ENCODE measurements at regions not wholly inside any gene's neighbourhood (a gene's known extent, or its start where the extent isn't known, plus 50 kb on each side); places are given as distances from the start of the nearest gene placed in this dataset.
A peak's percentile ranks its signal among the peaks of the same experiment; 100 is the strongest.

GRCh38 chr1:59058665-59059439, 238.0 kb upstream of the FGGY start:
- H3K27me3 ChIP-seq (ENCODE audit: control insufficient read depth, insufficient read depth, low read length) = no peaks in the 10 kb centered on the region
- H3K4me3 ChIP-seq (ENCODE audit: insufficient read depth, low read depth, low read length) = no peak overlapping the region
- DNase-seq = no peak
- no peaks in the 10 kb centered on the region for H3K36me3 ChIP-seq (replicated peaks; ENCODE audit: control insufficient read depth, insufficient read depth, low read length)

GRCh38 chr1:59061876-59062275, 235.0 kb upstream of the FGGY start:
- Histone ChIP-seq H3K27me3 (ENCODE audit: control insufficient read depth, insufficient read depth, low read length) (no peaks in the 10 kb centered on the region), H3K36me3 (replicated peaks; ENCODE audit: control insufficient read depth, insufficient read depth, low read length) (no peaks in the 10 kb centered on the region), H3K4me3 (ENCODE audit: insufficient read depth, low read depth, low read length) (no peak overlapping the region)
- no peak for DNase-seq

- Histone ChIP-seq H3K36me3 (replicated peaks; ENCODE audit: control insufficient read depth, insufficient read depth, low read length) (no peaks in the 10 kb centered on the region), H3K4me3 (ENCODE audit: insufficient read depth, low read depth, low read length) (no peak overlapping the region), H3K27me3 (ENCODE audit: control insufficient read depth, insufficient read depth, low read length) (no peaks in the 10 kb centered on the region)
- DNase-seq = no peak
Measured at GRCh38 chr1:59062743-59063142, 234.2 kb upstream of the FGGY start.

- Histone ChIP-seq H3K27me3 (ENCODE audit: control insufficient read depth, insufficient read depth, low read length) (no peaks in the 10 kb centered on the region), H3K36me3 (replicated peaks; ENCODE audit: control insufficient read depth, insufficient read depth, low read length) (no peaks in the 10 kb centered on the region), H3K4me3 (ENCODE audit: insufficient read depth, low read depth, low read length) (no peak overlapping the region)
- peak; percentile 35 for DNase-seq
Measured at GRCh38 chr1:59063501-59063900, 233.4 kb upstream of the FGGY start.

GRCh38 chr1:59064592-59064991, 232.3 kb upstream of the FGGY start:
- H3K36me3 ChIP-seq (replicated peaks; ENCODE audit: control insufficient read depth, insufficient read depth, low read length) = no peaks in the 10 kb centered on the region
- H3K4me3 ChIP-seq (ENCODE audit: insufficient read depth, low read depth, low read length) = no peak overlapping the region
- no peak for DNase-seq
- no peaks in the 10 kb centered on the region for H3K27me3 ChIP-seq (ENCODE audit: control insufficient read depth, insufficient read depth, low read length)

- Histone ChIP-seq H3K36me3 (replicated peaks; ENCODE audit: control insufficient read depth, insufficient read depth, low read length) (no peaks in the 10 kb centered on the region), H3K4me3 (ENCODE audit: insufficient read depth, low read depth, low read length) (no peak overlapping the region), H3K27me3 (ENCODE audit: control insufficient read depth, insufficient read depth, low read length) (no peaks in the 10 kb centered on the region)
- no peak for DNase-seq
Measured at GRCh38 chr1:59066236-59066635, 230.7 kb upstream of the FGGY start.

GRCh38 chr1:59070610-59071009, 226.3 kb upstream of the FGGY start:
- no peak overlapping the region for H3K4me3 ChIP-seq (ENCODE audit: insufficient read depth, low read depth, low read length)
- no peak for DNase-seq
- H3K36me3 ChIP-seq (replicated peaks; ENCODE audit: control insufficient read depth, insufficient read depth, low read length) = no peaks in the 10 kb centered on the region
- H3K27me3 ChIP-seq (ENCODE audit: control insufficient read depth, insufficient read depth, low read length) = no peaks in the 10 kb centered on the region

GRCh38 chr1:59071289-59071688, 225.6 kb upstream of the FGGY start:
- no peaks in the 10 kb centered on the region for H3K27me3 ChIP-seq (ENCODE audit: control insufficient read depth, insufficient read depth, low read length)
- H3K4me3 ChIP-seq (ENCODE audit: insufficient read depth, low read depth, low read length) = no peak overlapping the region
- no peak for DNase-seq
- no peaks in the 10 kb centered on the region for H3K36me3 ChIP-seq (replicated peaks; ENCODE audit: control insufficient read depth, insufficient read depth, low read length)

- H3K4me3 ChIP-seq (ENCODE audit: insufficient read depth, low read depth, low read length) = no peak overlapping the region
- no peaks in the 10 kb centered on the region for H3K36me3 ChIP-seq (replicated peaks; ENCODE audit: control insufficient read depth, insufficient read depth, low read length)
- no peak for DNase-seq
- H3K27me3 ChIP-seq (ENCODE audit: control insufficient read depth, insufficient read depth, low read length) = no peaks in the 10 kb centered on the region
Measured at GRCh38 chr1:59071876-59072582, 224.9 kb upstream of the FGGY start.

GRCh38 chr1:59072583-59072947, 224.3 kb upstream of the FGGY start:
- no peaks in the 10 kb centered on the region for H3K36me3 ChIP-seq (replicated peaks; ENCODE audit: control insufficient read depth, insufficient read depth, low read length)
- no peaks in the 10 kb centered on the region for H3K27me3 ChIP-seq (ENCODE audit: control insufficient read depth, insufficient read depth, low read length)
- DNase-seq = no peak
- H3K4me3 ChIP-seq (ENCODE audit: insufficient read depth, low read depth, low read length) = no peak overlapping the region

GRCh38 chr1:59074598-59074997, 222.3 kb upstream of the FGGY start:
- no peaks in the 10 kb centered on the region for H3K27me3 ChIP-seq (ENCODE audit: control insufficient read depth, insufficient read depth, low read length)
- H3K4me3 ChIP-seq (ENCODE audit: insufficient read depth, low read depth, low read length) = no peak overlapping the region
- no peaks in the 10 kb centered on the region for H3K36me3 ChIP-seq (replicated peaks; ENCODE audit: control insufficient read depth, insufficient read depth, low read length)
- DNase-seq = no peak

- Histone ChIP-seq H3K27me3 (ENCODE audit: control insufficient read depth, insufficient read depth, low read length) (no peaks in the 10 kb centered on the region), H3K4me3 (ENCODE audit: insufficient read depth, low read depth, low read length) (no peak overlapping the region), H3K36me3 (replicated peaks; ENCODE audit: control insufficient read depth, insufficient read depth, low read length) (no peaks in the 10 kb centered on the region)
- no peak for DNase-seq
Measured at GRCh38 chr1:59075021-59075420, 221.9 kb upstream of the FGGY start.

GRCh38 chr1:59076612-59077011, 220.3 kb upstream of the FGGY start:
- H3K27me3 ChIP-seq (ENCODE audit: control insufficient read depth, insufficient read depth, low read length) = no peaks in the 10 kb centered on the region
- no peak for DNase-seq
- H3K36me3 ChIP-seq (replicated peaks; ENCODE audit: control insufficient read depth, insufficient read depth, low read length) = no peaks in the 10 kb centered on the region
- H3K4me3 ChIP-seq (ENCODE audit: insufficient read depth, low read depth, low read length) = no peak overlapping the region

- DNase-seq = no peak
- H3K27me3 ChIP-seq (ENCODE audit: control insufficient read depth, insufficient read depth, low read length) = no peaks in the 10 kb centered on the region
- no peaks in the 10 kb centered on the region for H3K36me3 ChIP-seq (replicated peaks; ENCODE audit: control insufficient read depth, insufficient read depth, low read length)
- peak overlapping the region; percentile 6; the same call in 1 of the 2 replicates for H3K4me3 ChIP-seq (ENCODE audit: insufficient read depth, low read depth, low read length)
Measured at GRCh38 chr1:59077466-59078069, 219.3 kb upstream of the FGGY start.

Measured in H7 (cell line).